ENCODE measurements at regions not wholly inside any gene's neighbourhood (a gene's known extent, or its start where the extent isn't known, plus 50 kb on each side); places are given as distances from the start of the nearest gene placed in this dataset.

DNA sequence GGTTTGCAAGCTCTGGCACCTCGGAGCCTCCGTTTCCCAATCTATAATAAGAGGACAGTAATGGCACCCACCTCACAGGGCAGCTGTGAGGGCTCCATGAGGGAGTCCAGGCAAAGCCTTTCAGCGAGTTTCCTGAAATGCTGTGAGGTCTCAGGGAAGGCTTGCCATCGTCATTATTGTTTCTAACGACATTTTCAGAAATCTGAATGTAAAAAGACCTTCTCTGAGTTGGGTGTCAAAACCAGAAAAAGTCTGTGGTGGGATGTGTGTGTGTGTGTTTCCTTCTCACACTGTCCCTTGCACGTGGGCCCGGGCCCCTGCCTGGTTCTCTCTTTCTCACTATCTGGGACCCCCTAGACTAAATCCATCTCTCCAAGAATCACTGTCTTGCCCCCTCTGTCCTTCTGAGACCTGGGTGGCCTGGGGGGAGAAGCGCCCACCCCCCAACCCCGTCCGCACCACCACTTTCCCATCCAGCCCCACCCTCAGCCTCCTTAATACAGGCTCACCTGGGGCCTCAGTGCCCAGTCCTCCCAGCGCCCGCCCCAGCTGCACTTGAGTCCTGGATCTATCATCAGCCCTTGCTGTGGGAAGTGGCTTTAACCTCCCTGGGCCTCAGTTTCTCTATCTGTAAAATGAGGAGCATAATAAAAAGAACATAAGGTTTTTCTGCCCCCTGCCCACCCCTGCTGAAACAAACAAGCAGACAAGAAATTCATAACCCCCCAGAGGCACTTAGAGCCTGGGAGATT lies 180.3 kb downstream of the C9orf50 start:
- TF ChIP-seq, protein P1, sequence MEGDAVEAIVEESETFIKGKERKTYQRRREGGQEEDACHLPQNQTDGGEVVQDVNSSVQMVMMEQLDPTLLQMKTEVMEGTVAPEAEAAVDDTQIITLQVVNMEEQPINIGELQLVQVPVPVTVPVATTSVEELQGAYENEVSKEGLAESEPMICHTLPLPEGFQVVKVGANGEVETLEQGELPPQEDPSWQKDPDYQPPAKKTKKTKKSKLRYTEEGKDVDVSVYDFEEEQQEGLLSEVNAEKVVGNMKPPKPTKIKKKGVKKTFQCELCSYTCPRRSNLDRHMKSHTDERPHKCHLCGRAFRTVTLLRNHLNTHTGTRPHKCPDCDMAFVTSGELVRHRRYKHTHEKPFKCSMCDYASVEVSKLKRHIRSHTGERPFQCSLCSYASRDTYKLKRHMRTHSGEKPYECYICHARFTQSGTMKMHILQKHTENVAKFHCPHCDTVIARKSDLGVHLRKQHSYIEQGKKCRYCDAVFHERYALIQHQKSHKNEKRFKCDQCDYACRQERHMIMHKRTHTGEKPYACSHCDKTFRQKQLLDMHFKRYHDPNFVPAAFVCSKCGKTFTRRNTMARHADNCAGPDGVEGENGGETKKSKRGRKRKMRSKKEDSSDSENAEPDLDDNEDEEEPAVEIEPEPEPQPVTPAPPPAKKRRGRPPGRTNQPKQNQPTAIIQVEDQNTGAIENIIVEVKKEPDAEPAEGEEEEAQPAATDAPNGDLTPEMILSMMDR (IDR thresholded peaks at IDR 0.05) = no peak
- no peak for ATAC-seq (ENCODE audit: low FRiP score)
- DNase-seq (ENCODE audit: low spot score) = no peak

GRCh38 chr9:129439242-129439641 lies 181.7 kb downstream of the C9orf50 start:
- TF ChIP-seq, protein P1 (IDR thresholded peaks at IDR 0.05) = no peak
- no peak for DNase-seq (ENCODE audit: low spot score)
- no peak for ATAC-seq (ENCODE audit: low FRiP score)

GRCh38 chr9:129437626-129438323 lies 183.1 kb downstream of the C9orf50 start:
- no peak for DNase-seq (ENCODE audit: low spot score)
- TF ChIP-seq, protein P1 (IDR thresholded peaks at IDR 0.05) = no peak
- peak; percentile 35 for ATAC-seq (ENCODE audit: low FRiP score)

DNA sequence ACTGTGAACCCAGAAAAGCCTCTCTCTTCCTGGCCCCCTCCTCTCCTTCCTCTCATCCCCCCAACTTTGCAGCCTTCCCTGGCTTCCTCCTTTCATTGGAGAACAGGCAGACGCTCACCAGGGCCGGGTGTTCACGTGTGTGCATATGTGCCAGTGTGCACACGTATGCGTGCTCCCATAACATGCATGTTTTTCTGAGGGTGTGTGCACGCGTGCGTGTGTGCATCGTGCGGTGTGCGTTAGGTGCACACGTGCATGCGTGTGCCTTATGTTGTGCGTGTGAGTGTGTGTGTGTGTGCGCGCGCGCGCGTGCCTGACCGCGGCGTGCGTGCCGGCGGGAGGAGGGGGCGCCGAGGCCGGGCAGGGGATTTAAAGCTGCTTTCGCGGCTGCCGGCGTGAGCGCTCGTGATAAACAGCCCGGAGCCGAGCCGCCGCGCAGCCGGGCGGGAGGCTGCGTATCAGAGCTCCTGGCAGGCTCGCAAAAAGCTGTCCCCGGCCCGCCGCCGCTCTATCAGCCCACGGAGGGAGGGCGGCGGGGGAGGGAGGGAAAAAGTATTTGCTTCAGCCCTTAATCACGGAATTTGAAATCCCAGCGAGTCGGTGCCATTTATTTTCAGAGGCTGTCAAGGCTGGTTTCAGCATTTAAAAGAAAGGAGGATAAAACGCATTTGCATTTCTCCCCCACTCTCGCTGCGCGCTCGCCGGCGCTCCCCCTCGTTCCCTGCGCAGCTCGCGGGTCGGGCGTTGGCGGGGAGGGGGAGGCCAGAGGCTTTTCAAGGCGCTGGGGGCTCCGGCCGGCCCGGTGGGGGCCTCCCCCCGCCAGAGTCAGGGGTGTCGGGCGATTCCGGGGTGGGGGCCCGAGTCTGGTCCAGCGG lies 183.9 kb downstream of the C9orf50 start:
- ATAC-seq (ENCODE audit: low FRiP score) (peak; percentile 77), DNase-seq (ENCODE audit: low spot score) (no peak)
- TF ChIP-seq, protein P1 (IDR thresholded peaks at IDR 0.05) = no peak

DNA sequence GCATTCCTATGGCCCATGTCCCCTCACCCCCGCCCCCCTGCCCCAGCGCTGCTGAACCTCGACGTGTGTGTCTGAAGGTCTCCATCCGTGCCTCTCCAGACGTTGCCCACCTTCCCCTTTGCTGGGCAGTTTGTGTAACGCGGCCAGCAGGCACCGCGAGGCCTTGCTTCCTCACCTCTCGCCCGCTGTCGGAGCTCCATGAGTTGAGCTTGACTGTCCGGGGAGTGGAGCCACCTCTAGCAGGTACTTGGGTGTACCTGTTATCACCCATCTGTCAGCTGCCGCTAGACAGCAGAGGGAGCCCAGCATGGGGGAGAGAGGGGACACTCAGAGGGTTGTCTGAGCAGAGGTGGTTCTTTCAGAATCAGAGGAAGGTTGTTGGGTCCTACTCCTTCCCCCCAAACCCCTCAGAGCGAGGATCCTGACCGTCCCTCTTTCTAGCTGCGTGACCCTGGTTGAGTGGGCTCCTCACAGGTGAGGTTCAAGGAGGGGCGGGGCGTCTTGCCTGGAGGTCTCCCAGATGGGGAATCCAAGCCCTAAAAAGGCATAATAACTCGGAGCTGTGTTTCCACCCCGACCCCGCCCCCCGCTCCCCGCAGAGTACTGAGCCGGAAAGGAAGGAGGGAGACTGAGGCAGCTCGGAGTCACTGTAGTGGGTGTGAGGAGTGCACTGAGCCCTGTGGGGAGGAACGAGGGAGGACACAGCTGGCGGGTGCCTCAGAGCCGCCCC lies 184.7 kb downstream of the C9orf50 start:
- ATAC-seq (ENCODE audit: low FRiP score) (no peak), DNase-seq (ENCODE audit: low spot score) (no peak)
- TF ChIP-seq, protein P1 (IDR thresholded peaks at IDR 0.05) = no peak

DNA sequence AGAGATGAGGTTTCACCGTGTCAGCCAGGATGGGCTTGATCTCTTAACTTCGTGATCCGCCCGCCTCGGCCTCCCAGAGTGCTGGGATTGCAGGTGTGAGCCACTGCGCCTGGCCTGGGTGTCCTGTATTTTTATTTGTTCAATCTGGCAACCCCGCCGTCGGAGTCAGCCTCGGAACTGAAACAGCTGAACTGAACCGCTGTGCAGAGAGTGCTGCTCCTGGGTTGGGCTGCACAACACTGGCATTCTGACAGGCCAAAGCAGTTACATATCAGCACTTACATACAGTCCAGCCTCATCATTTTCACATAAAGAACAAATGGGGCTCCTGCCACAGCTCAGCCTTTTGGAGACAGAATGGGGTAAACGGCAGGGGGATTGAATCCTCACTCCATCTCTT lies 185.6 kb downstream of the C9orf50 start:
- ATAC-seq (ENCODE audit: low FRiP score) = no peak
- no peak for DNase-seq (ENCODE audit: low spot score)
- TF ChIP-seq, protein P1 (IDR thresholded peaks at IDR 0.05) = no peak
